Transverse colon (tissue), 4 donors: ENCODE measurements at regions not wholly inside any gene's neighbourhood (a gene's known extent, or its start where the extent isn't known, plus 50 kb on each side); places are given as distances from the start of the nearest gene placed in this dataset.
A peak's percentile ranks its signal among the peaks of the same experiment; 100 is the strongest.
"Not testable (repeated sequence)": the region's sequence is repeated elsewhere in the genome, so short reads cannot be mapped to it uniquely, and the experiment has no call there.

Source experiments
- DNase-seq: peaks from one replicate; pipeline ENCODE4 v3.0.0-alpha.2; 2019
- H3K27ac ChIP-seq, 4 donors: fragments of 200-600 bp; sonication (generic); 2 replicates each; pipeline ENCODE4 v1.5.1; 2016 to 2018; ENCODE audit warnings: inconsistent platforms in 4 of 4
- H3K27me3 ChIP-seq: fragments of 200-600 bp; sonication (generic); 2 replicates; pipeline ENCODE4 v1.5.1; 2017; ENCODE audit warnings: inconsistent platforms
- H3K36me3 ChIP-seq, 4 donors: fragments of 200-600 bp; sonication (generic); 2 replicates each; pipeline ENCODE4 v1.5.1; 2017 to 2019; ENCODE audit warnings: inconsistent platforms in 4 of 4
- H3K4me1 ChIP-seq, 4 donors: fragments of 200-600 bp; sonication (generic); 2 replicates each; pipeline ENCODE4 v1.5.1; 2017 to 2020; ENCODE audit warnings: inconsistent platforms in 4 of 4
- H3K4me3 ChIP-seq, 4 donors: fragments of 200-600 bp; sonication (generic); 1 replicate in 1 of 4; 2 replicates in 3 of 4; pipeline versions ENCODE4 v1.5.1 to v1.6.1; 2017 to 2019; ENCODE audit warnings: inconsistent platforms in 4 of 4
- H3K9me3 ChIP-seq, 2 donors: fragments of 200-600 bp; sonication (generic); 2 replicates each; pipeline ENCODE4 v1.5.1; 2017 to 2019; ENCODE audit warnings: inconsistent platforms in 2 of 2
- EP300 ChIP-seq: sonication (generic); formaldehyde crosslinking; IDR thresholded peaks from one replicate; pipeline ENCODE4 v1.6.1; 2017; ENCODE audit warnings: antibody characterized with exemption, low read depth
- POLR2A ChIP-seq: fragments of 450-650 bp; IDR thresholded peaks from one replicate; pipeline ENCODE4 v1.6.1; 2016; ENCODE audit warnings: antibody characterized with exemption, mild to moderate bottlenecking, moderate library complexity
- POLR2AphosphoS5 ChIP-seq, 3 donors: sonication (generic); formaldehyde crosslinking; IDR thresholded peaks; one replicate each; pipeline ENCODE4 v1.6.1; 2016; ENCODE audit warnings: antibody characterized with exemption in 3 of 3
- WGBS, 2 donors: methylation state at CpG; one replicate each; pipeline ENCODE4 v1.1.5; 2018; ENCODE audit warnings: low coverage in 1 of 2; 5-methylcytosine and 5-hydroxymethylcytosine counted together
- in situ Hi-C, 4 donors: fragments of 200-750 bp; cut with MboI; loops; one replicate each; pipeline versions ENCODE4 v1.15.0 to v1.15.1; 2017; ENCODE audit warnings: low sequenced_read_pairs in 3 of 4, low pct_ligation_motif_present in 1 of 4, low pct_unique_long_range_greater_than_20kb in 1 of 4
- intact Hi-C: fragments of 100-400 bp; cut with DNase I; formaldehyde crosslinking; loops from one replicate; pipeline ENCODE4 v1.15.1; 2023; ENCODE audit warnings: low total_unique reads
- TF ChIP-seq, protein P1 (sequence below), 5 experiments: fragments of 200-600 bp in 3 of 5; fragments of 450-650 bp in 2 of 5; sonication (generic) in 3 of 5; IDR thresholded peaks; 1 replicate in 2 of 5; 2 replicates in 3 of 5; pipeline ENCODE4 v1.5.1; 2016 to 2017; ENCODE audit warnings: antibody characterized with exemption in 5 of 5, inconsistent platforms in 3 of 5, mild to moderate bottlenecking in 2 of 5, moderate library complexity in 1 of 5

DNA sequence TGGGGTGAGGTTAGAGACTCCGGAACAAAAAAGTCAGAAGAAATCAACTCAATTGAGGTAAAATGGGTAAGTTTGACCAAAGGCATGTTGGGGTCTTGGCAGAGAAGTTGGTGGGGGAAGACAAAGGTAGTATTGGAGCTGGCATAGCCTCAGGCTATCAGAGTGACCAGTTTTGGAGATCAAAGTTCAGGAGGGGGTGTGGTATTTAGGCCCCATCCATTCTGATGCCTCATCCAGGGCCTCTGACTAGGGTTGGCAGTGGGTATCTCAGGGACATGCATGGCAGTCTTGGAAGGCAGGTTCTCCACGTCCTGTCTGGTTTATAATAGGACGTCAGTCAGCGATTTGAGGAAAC lies 73.2 kb upstream of the TRABD2B start:
- H3K4me1 ChIP-seq = peaks cover 0 to 6% (median 0%) of the 10 kb centered on the region in 4 donors
- H3K9me3 ChIP-seq = no peaks in the 10 kb centered on the region
- H3K27ac ChIP-seq = no peak overlapping the region
- TF ChIP-seq, protein P1, sequence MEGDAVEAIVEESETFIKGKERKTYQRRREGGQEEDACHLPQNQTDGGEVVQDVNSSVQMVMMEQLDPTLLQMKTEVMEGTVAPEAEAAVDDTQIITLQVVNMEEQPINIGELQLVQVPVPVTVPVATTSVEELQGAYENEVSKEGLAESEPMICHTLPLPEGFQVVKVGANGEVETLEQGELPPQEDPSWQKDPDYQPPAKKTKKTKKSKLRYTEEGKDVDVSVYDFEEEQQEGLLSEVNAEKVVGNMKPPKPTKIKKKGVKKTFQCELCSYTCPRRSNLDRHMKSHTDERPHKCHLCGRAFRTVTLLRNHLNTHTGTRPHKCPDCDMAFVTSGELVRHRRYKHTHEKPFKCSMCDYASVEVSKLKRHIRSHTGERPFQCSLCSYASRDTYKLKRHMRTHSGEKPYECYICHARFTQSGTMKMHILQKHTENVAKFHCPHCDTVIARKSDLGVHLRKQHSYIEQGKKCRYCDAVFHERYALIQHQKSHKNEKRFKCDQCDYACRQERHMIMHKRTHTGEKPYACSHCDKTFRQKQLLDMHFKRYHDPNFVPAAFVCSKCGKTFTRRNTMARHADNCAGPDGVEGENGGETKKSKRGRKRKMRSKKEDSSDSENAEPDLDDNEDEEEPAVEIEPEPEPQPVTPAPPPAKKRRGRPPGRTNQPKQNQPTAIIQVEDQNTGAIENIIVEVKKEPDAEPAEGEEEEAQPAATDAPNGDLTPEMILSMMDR (IDR thresholded peaks at IDR 0.05) = no peak
- TF ChIP-seq POLR2A (no peak), EP300 (no peak), POLR2AphosphoS5 (IDR thresholded peaks at IDR 0.05) (no peak)
- 75 to 76% methylated on average over 1 to 4 of the region's 4 CpGs for WGBS, 2 donors
- H3K27me3 ChIP-seq = no peaks in the 10 kb centered on the region
- in situ Hi-C loops = loop anchor here in 2 of 4 donors (25.0 kb wide), 2 partner anchors 308 to 333 kb away; no protein-coding TSS in a partner anchor
- no peaks in the 10 kb centered on the region for H3K36me3 ChIP-seq
- no peak for DNase-seq
- intact Hi-C loops = no loop called here
- no peak overlapping the region for H3K4me3 ChIP-seq

DNA sequence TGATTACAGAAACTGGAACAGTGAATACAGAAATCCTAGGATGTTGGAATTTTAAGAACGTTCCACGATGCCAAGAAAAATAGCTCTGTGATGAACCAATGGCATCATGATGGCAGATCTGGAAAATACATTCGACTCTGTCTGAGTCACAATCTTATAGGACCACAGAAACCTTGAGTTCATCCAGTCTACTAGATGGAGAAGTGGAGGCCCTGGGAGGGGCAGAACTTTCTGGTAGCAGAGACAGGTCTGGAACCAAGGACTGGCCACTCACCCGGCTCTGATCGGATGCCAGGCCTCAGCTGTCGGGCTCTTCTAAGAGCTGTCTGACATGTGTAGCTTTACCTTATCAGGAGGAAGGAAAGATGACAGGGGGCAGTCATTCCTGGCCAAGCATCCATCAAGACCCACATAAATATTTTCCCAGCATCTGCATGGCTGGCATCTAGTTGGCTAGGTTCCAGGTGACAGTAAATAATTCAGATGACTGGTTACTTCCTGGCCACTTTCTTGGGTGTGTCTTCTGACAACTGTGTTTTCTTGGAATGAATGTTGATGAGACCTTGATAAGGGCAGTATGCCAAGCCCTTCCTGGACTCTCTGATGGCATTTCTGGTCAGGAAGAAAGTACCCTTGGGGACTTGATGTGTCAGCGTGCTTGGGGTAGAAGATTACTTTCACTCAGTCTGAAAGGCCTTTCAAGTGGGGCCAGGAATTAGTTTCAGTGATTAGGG lies 72.6 kb upstream of the TRABD2B start:
- Histone ChIP-seq H3K4me3 (no peak overlapping the region), H3K4me1 (peaks cover 0 to 6% (median 0%) of the 10 kb centered on the region in 4 donors), H3K27me3 (no peaks in the 10 kb centered on the region), H3K27ac (no peak overlapping the region), H3K36me3 (no peaks in the 10 kb centered on the region), H3K9me3 (no peaks in the 10 kb centered on the region)
- in situ Hi-C loops = loop anchor here in 2 of 4 donors (25.0 kb wide), 2 partner anchors 308 to 333 kb away; no protein-coding TSS in a partner anchor
- 79 to 82% methylated on average over 4 to 7 of the region's 7 CpGs for WGBS, 2 donors
- intact Hi-C loops = no loop called here
- no peak for TF ChIP-seq POLR2AphosphoS5 (IDR thresholded peaks at IDR 0.05)
- TF ChIP-seq EP300 = no peak
- TF ChIP-seq, protein P1 (IDR thresholded peaks at IDR 0.05) = no peak
- TF ChIP-seq POLR2A = no peak
- peak; percentile 15 for DNase-seq

DNA sequence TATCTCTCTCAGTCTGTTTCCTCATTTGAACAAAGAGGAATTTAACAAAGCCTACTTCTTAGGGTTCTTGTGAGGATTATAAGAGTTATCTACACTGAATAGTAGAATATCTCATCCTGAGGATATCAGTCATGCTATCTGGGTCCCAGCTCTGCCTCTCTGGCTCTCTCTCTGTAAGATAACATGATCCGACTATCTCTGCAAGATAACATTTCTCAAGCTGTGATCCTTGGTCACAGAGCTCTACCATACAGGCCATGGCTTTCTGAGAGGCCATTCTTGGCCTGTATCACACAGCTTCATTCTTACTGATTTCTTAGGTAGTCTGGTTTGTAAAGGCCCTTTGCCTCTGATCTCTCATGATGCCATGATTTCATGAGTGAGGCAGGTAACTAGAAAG lies 71.0 kb upstream of the TRABD2B start:
- Histone ChIP-seq H3K36me3 (no peaks in the 10 kb centered on the region), H3K9me3 (no peaks in the 10 kb centered on the region), H3K27ac (no peak overlapping the region), H3K27me3 (no peaks in the 10 kb centered on the region), H3K4me1 (peaks cover 0 to 6% (median 0%) of the 10 kb centered on the region in 4 donors), H3K4me3 (no peak overlapping the region)
- intact Hi-C loops (no loop called here), in situ Hi-C loops (loop anchor here in 2 of 4 donors (25.0 kb wide), 2 partner anchors 306 to 331 kb away; no protein-coding TSS in a partner anchor)
- 75 to 93% methylated on average over 1 of the region's 1 CpG for WGBS, 2 donors
- TF ChIP-seq POLR2AphosphoS5 (IDR thresholded peaks at IDR 0.05) = no peak
- TF ChIP-seq, protein P1 (IDR thresholded peaks at IDR 0.05) = no peak
- TF ChIP-seq EP300 = no peak
- no peak for TF ChIP-seq POLR2A
- no peak for DNase-seq

DNA sequence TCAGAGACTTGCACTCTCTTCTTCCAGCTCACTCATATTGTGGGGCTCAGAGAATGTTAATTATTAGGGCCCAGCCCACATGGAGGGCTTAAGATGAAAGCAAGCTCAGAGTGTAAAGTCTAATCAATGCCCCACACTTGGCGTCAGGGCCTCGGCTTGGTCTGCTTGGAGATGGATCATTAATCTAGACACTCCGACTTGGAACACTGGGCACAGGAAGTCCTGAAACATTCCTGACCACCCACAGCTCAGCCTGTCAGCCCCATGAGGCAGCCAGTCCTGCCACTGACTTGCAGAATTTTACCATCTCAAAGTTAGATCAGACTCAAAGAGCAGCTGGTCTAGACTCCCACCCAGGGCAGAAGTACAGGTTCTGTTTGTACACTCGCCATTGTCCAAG lies 69.8 kb upstream of the TRABD2B start:
- no peaks in the 10 kb centered on the region for H3K9me3 ChIP-seq
- in situ Hi-C loops = loop anchor here in 2 of 4 donors (25.0 kb wide), 2 partner anchors 305 to 330 kb away; no protein-coding TSS in a partner anchor
- DNase-seq = no peak
- no peak overlapping the region for H3K27ac ChIP-seq
- H3K36me3 ChIP-seq = no peaks in the 10 kb centered on the region
- intact Hi-C loops = no loop called here
- no peak overlapping the region for H3K4me3 ChIP-seq
- WGBS, 2 donors = 67% methylated on average over 4 of the region's 4 CpGs; no CpG with 5 or more reads in 1 of the 2 donors
- no peak for TF ChIP-seq EP300
- no peak for TF ChIP-seq POLR2AphosphoS5 (IDR thresholded peaks at IDR 0.05)
- no peak for TF ChIP-seq POLR2A
- TF ChIP-seq, protein P1 (IDR thresholded peaks at IDR 0.05) = no peak
- no peaks in the 10 kb centered on the region for H3K27me3 ChIP-seq
- H3K4me1 ChIP-seq = peaks cover 0 to 6% (median 0%) of the 10 kb centered on the region in 4 donors

DNA sequence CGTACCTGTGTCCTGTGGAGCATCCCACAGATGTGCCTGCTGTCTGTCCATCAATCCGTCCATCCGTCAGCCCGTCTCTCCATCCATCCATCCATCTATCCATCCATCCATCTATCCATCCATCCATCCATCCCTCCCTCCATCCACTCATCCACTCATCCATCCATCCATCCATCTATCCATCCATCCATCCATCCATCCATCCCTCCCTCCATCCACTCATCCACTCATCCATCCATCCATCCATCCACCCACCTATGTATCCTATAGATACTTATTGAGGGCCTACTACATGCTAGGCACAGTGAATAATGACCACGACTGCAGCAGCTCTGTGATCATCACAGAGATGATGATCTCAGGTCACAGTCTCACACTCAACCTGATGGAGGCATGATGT lies 67.5 kb upstream of the TRABD2B start:
- intact Hi-C loops, H3K9me3 ChIP-seq, H3K36me3 ChIP-seq, H3K27me3 ChIP-seq, DNase-seq, H3K4me3 ChIP-seq, H3K27ac ChIP-seq, H3K4me1 ChIP-seq: not testable (repeated sequence)
- in situ Hi-C loops = loop anchor here in 2 of 4 donors (25.0 kb wide), 2 partner anchors 302 to 327 kb away; no protein-coding TSS in a partner anchor
- 74 to 88% methylated on average over 5 of the region's 5 CpGs for WGBS, 2 donors
